Skeletal muscle tissue (tissue), 3 donors: ENCODE measurements at regions not wholly inside any gene's neighbourhood (a gene's known extent, or its start where the extent isn't known, plus 50 kb on each side); places are given as distances from the start of the nearest gene placed in this dataset.

ENCODE experiments used
- H3K27ac ChIP-seq: one replicate; pipeline ENCODE4 v1.7.0; 2013; ENCODE audit warnings: mild to moderate bottlenecking, low read depth, low read length, inconsistent platforms
- H3K27me3 ChIP-seq, 3 donors: one replicate each; pipeline ENCODE4 v1.7.0; 2013; ENCODE audit warnings: low read length in 3 of 3; ENCODE audit not compliant: control insufficient read depth in 3 of 3, insufficient read depth in 3 of 3
- H3K36me3 ChIP-seq, 3 donors: one replicate each; pipeline ENCODE4 v1.7.0; 2013; ENCODE audit warnings: low read length in 3 of 3; ENCODE audit not compliant: control insufficient read depth in 3 of 3, insufficient read depth in 3 of 3
- H3K4me1 ChIP-seq, 3 donors: one replicate each; pipeline ENCODE4 v1.7.0; 2013; ENCODE audit warnings: low read length in 3 of 3, mild to moderate bottlenecking in 3 of 3; ENCODE audit not compliant: control insufficient read depth in 3 of 3, insufficient read depth in 3 of 3
- H3K4me3 ChIP-seq, 3 donors: one replicate each; pipeline ENCODE4 v1.7.0; 2013; ENCODE audit warnings: low read length in 3 of 3
- H3K9ac ChIP-seq, 3 donors: one replicate each; pipeline ENCODE4 v1.7.0; 2013; ENCODE audit warnings: low read length in 3 of 3, mild to moderate bottlenecking in 3 of 3, moderate library complexity in 2 of 3, low read depth in 1 of 3
- H3K9me3 ChIP-seq, 3 donors: one replicate each; pipeline ENCODE4 v1.7.0; 2013; ENCODE audit warnings: low read length in 3 of 3; ENCODE audit not compliant: control insufficient read depth in 3 of 3
- donor health status: Osteomylitis.

DNA sequence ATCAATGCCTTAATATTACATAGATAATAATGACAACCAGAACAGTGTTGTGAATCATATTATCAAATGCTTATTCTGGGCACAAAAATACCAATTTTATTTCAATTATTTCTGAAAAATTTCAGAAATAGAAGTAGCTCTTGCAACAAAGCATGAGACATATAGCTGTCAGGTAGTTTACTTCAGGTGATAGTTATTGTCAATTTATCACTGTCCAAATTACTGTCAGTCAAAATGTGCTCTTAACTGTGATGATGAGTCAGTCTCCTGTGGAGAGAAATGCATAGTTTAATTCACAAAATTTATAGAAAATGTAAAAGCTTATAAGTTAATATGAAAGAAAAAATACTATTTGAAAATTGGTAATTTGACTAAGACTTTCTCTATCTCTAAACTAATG is 1078.4 kb upstream of the GBE1 start:
- no peak overlapping the region for H3K4me3 ChIP-seq
- no peak overlapping the region for H3K9ac ChIP-seq
- no peaks in the 10 kb centered on the region for H3K9me3 ChIP-seq
- H3K4me1 ChIP-seq, result no peaks in the 10 kb centered on the region
- no peak overlapping the region for H3K27ac ChIP-seq
- H3K27me3 ChIP-seq, result no peaks in the 10 kb centered on the region
- no peaks in the 10 kb centered on the region for H3K36me3 ChIP-seq

DNA sequence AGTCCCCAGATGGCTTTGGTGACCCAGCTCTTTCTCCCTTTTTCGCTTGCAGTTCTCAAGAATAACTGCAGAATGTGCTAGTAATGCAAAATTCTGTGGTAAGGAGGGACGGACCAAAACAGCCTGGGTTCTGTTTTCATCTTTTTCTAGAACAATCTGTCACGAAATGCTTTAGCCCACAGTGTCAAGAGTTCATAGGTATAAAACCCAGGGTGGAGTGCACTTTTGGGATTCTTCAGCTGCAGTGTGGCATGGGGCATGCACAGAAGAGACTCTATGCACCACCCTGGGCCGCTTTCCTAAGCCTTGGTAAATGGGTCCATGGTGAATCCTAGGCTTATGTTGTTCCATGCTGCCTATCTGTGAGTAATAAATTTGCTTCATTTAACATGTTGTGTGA is 1072.7 kb upstream of the GBE1 start:
- Histone ChIP-seq H3K9ac (no peak overlapping the region), H3K4me3 (no peak overlapping the region), H3K4me1 (no peaks in the 10 kb centered on the region), H3K27me3 (no peaks in the 10 kb centered on the region), H3K27ac (no peak overlapping the region), H3K9me3 (peaks cover 0 to 2% (median 0%) of the 10 kb centered on the region in 3 donors), H3K36me3 (no peaks in the 10 kb centered on the region)

DNA sequence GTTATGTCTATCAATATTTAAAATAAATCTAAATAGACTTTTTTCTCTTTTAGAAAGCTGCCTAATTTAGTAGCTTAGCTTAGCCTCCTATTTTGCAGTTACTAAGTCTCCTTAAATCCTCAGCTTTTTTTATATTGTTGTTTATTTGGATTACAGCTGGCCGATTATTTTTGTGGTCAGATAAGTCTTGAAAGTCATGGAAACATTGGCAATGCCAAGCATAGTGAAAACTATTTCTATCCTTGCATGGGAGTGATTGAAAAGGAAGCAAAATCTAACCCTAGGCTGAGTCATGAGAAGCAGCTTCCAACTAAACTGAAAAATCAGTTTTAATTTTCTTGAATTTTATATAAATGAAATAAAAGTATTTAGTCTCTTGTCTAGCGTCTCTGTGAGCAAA is 1063.0 kb upstream of the GBE1 start:
- no peak overlapping the region for H3K4me3 ChIP-seq
- no peaks in the 10 kb centered on the region for H3K4me1 ChIP-seq
- H3K27ac ChIP-seq, result no peak overlapping the region
- no peaks in the 10 kb centered on the region for H3K9me3 ChIP-seq
- no peaks in the 10 kb centered on the region for H3K27me3 ChIP-seq
- H3K36me3 ChIP-seq, result no peaks in the 10 kb centered on the region
- H3K9ac ChIP-seq, result no peak overlapping the region

DNA sequence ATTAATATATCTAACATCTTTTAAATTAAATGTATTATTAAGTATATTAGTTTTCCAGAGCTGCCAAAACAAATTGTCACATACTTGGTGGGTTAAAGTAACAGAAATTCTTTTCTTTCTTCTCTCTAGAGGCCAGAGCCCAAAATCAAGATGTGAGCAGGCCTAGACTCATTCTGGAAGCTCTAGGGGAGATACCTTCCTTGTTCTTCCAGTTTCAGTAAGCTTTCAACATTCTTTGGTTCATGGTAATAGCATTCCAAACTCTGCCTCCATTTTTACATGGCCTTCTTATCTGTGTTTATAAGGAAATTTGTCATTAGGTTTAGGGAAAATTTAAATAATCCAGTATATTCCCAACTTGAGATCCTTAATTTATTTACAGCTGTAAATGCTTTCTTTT is 1054.6 kb upstream of the GBE1 start:
- H3K27me3 ChIP-seq, result no peaks in the 10 kb centered on the region
- no peak overlapping the region for H3K4me3 ChIP-seq
- H3K36me3 ChIP-seq, result no peaks in the 10 kb centered on the region
- no peaks in the 10 kb centered on the region for H3K4me1 ChIP-seq
- H3K9ac ChIP-seq, result no peak overlapping the region
- H3K9me3 ChIP-seq, result peaks cover 2 to 3% (median 3%) of the 10 kb centered on the region in 3 donors
- no peak overlapping the region for H3K27ac ChIP-seq

DNA sequence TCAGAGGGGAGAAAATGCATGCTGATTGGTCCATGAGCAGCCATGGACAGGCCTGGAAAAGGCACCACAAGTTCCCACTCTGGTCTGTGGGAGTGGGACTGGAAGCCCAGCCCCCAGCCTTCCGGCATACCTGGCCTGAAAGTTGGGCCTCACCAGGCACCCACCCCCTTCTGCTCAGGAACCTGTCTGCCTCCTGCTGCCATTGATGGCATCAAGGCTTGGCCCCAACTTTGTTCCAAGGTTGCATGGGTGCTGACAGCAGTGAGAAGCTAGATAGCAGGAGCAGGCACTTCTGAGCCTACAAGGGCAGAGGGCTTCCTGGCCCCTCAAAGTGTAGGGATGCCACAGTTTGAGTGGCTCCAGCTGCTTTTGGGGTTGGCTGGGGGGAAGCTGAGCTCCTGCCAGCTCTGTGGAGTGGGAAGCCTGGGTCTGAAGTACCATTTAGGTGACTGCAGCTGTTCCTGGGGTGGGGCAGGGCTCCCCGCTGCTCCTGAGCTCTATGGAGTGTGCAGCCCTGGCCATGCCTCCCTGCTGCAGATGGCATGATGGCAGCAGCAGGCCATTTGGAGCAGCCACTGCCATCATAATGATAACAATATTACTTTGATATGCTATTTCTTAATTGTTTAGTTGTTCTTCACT is 1054.1 kb upstream of the GBE1 start:
- Histone ChIP-seq H3K27ac (no peak overlapping the region), H3K36me3 (no peaks in the 10 kb centered on the region), H3K27me3 (no peaks in the 10 kb centered on the region), H3K9ac (no peak overlapping the region), H3K9me3 (peaks cover 2 to 3% (median 3%) of the 10 kb centered on the region in 3 donors), H3K4me1 (no peaks in the 10 kb centered on the region), H3K4me3 (no peak overlapping the region)

DNA sequence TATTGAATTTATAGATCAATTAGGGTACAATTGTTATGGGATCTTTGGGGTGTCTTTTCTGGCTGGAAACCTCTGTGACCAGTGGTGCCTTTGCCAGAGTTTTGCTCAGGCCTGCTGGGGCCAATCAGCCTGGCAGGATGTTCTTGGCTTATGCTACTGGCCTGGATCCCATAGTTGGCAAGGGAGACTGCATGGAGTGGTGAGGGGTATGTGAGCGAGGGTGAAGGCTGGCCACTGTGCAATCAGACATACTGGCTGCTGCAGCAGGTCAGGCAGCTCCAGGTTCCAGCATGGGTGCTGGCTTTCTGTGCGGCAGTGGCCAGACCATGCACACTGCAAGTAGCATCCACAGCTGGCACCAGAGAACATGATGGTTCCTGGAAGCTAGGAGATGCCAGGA is 1053.2 kb upstream of the GBE1 start:
- H3K36me3 ChIP-seq, result no peaks in the 10 kb centered on the region
- H3K27ac ChIP-seq, result no peak overlapping the region
- H3K4me1 ChIP-seq, result no peaks in the 10 kb centered on the region
- no peaks in the 10 kb centered on the region for H3K27me3 ChIP-seq
- no peak overlapping the region for H3K9ac ChIP-seq
- no peak overlapping the region for H3K4me3 ChIP-seq
- peaks cover 2 to 3% (median 3%) of the 10 kb centered on the region in 3 donors for H3K9me3 ChIP-seq

DNA sequence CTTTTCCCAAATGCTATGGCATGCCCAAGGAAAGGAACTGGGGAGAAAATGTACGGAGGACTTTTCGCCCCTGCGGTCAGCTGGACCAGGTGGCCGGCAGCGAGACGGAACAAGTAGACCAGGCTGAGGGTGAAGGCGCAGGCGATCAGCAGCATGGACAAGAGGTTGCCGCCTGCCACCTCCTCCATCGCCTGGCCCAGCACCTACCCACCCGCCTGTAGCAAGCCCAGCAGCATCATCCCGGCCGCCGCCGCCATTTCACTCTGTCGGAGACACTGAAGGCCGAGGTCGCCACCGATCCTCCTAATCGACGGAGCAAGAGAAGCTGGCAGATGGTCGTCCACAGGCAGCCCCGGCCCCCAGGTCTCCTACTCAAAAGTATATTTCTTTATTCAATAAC is 1046.3 kb upstream of the GBE1 start:
- no peak overlapping the region for H3K9ac ChIP-seq
- H3K27ac ChIP-seq, result no peak overlapping the region
- H3K4me3 ChIP-seq, result no peak overlapping the region
- no peaks in the 10 kb centered on the region for H3K27me3 ChIP-seq
- no peaks in the 10 kb centered on the region for H3K4me1 ChIP-seq
- no peaks in the 10 kb centered on the region for H3K36me3 ChIP-seq
- H3K9me3 ChIP-seq, result peaks cover 0 to 3% (median 0%) of the 10 kb centered on the region in 3 donors

DNA sequence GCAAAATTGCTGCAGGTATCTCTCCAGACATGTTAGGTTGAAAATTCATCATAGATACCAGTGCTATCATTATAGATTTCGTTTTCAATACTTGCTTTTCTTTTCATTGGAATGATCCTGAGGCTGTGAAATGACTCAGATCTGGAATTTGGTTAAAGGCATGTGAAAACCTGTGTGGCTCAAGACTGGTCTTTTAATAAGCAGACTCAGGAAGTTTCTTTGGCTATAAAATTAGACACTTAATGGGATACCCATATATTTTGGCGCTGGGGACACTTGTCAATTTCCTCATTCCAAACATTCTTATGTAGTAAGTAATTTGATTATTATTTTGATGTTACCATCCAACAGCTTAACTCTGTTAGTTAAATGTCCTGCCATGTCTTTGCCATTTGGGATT is 1041.1 kb upstream of the GBE1 start:
- no peaks in the 10 kb centered on the region for H3K36me3 ChIP-seq
- no peaks in the 10 kb centered on the region for H3K9me3 ChIP-seq
- H3K4me3 ChIP-seq, result no peak overlapping the region
- no peak overlapping the region for H3K27ac ChIP-seq
- no peaks in the 10 kb centered on the region for H3K27me3 ChIP-seq
- no peaks in the 10 kb centered on the region for H3K4me1 ChIP-seq
- no peak overlapping the region for H3K9ac ChIP-seq

DNA sequence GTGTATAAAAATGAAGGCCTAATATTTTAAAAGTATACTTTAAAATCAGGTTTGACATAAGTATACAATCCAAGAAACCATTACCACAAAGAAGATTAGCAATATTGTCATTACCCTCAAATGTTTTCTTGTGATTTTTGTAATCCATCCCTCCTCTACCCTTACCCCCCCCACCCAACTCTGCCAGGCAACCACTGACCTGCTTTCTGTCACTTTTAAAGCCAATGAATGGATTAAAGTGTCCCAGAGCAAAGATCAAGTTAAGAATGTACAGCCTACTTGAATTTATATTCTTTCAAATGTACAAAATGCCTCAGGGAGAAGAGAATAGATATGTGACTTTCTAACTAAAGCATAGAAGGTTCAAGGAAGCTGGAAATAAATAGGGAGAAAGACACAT is 1038.8 kb upstream of the GBE1 start:
- H3K9me3 ChIP-seq, result no peaks in the 10 kb centered on the region
- no peaks in the 10 kb centered on the region for H3K27me3 ChIP-seq
- no peaks in the 10 kb centered on the region for H3K36me3 ChIP-seq
- no peak overlapping the region for H3K9ac ChIP-seq
- no peaks in the 10 kb centered on the region for H3K4me1 ChIP-seq
- H3K27ac ChIP-seq, result no peak overlapping the region
- H3K4me3 ChIP-seq, result no peak overlapping the region

DNA sequence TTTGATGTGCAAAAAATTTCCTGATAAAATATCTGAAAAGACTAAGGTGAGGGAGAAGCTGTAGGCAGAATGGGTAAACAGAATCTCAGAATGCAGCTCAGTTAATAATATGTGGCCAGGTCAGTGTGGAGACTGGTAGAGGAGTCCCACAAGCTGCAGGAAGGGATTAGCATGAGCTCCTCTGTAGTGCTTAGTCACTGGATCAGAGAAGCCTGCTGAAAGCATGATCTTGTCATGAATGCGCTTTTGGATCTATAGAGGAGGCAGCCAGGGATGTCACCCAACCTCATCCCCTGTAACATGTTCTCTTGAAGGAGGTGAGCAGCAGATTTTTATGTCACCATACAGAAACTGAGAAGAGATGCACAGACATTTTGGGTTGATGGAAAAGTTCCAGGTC is 1035.3 kb upstream of the GBE1 start:
- H3K27ac ChIP-seq, result no peak overlapping the region
- H3K9ac ChIP-seq, result no peak overlapping the region
- no peaks in the 10 kb centered on the region for H3K27me3 ChIP-seq
- no peaks in the 10 kb centered on the region for H3K4me1 ChIP-seq
- H3K9me3 ChIP-seq, result no peaks in the 10 kb centered on the region
- H3K36me3 ChIP-seq, result no peaks in the 10 kb centered on the region
- no peak overlapping the region for H3K4me3 ChIP-seq

DNA sequence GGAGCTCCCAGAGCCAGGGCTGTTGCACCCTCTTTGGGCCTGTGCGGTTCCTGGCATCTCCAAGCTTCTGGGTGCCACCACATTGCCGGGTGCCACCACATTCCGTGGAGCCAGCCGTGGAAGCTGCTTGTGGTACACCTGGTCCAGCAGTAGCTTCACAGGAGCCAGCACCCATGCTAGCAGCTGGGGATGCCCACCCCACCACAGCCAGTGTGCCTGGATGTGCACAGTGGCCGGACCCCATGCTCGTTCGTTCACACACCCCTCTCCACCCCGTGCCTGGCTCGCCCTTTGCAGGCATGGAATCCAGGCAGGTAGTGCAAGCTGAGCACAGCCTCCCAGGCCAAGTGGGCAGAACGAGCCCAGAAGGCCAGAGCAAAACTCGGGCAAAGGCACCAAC is 1029.8 kb upstream of the GBE1 start:
- Histone ChIP-seq H3K27ac (no peak overlapping the region), H3K9me3 (no peaks in the 10 kb centered on the region), H3K4me1 (no peaks in the 10 kb centered on the region), H3K36me3 (no peaks in the 10 kb centered on the region), H3K4me3 (no peak overlapping the region), H3K27me3 (no peaks in the 10 kb centered on the region), H3K9ac (no peak overlapping the region)
